ENCODE measurements at regions not wholly inside any gene's neighbourhood (a gene's known extent, or its start where the extent isn't known, plus 50 kb on each side); places are given as distances from the start of the nearest gene placed in this dataset.

DNA sequence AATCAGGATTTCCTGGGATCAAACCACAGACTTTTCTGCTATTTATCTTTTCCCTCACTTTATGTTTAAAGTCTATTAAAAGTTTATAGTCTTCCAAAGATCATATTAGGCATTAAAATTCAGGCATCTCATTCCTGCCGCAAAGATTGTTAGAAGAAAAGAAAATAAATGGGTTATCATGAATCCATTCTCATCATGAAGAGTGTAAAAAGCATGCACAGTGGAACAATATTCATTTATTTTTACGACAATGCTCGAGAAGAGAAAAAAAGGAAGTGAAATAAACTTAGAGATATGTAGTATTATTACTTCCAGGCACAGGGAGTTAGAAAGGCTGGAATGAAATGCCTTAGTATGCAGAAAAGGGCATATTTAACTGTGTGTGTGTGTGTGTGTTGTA lies 213.7 kb upstream of the PLSCR5 start:
- TF ChIP-seq, protein P1, sequence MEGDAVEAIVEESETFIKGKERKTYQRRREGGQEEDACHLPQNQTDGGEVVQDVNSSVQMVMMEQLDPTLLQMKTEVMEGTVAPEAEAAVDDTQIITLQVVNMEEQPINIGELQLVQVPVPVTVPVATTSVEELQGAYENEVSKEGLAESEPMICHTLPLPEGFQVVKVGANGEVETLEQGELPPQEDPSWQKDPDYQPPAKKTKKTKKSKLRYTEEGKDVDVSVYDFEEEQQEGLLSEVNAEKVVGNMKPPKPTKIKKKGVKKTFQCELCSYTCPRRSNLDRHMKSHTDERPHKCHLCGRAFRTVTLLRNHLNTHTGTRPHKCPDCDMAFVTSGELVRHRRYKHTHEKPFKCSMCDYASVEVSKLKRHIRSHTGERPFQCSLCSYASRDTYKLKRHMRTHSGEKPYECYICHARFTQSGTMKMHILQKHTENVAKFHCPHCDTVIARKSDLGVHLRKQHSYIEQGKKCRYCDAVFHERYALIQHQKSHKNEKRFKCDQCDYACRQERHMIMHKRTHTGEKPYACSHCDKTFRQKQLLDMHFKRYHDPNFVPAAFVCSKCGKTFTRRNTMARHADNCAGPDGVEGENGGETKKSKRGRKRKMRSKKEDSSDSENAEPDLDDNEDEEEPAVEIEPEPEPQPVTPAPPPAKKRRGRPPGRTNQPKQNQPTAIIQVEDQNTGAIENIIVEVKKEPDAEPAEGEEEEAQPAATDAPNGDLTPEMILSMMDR (IDR thresholded peaks at IDR 0.05), result no peak
- TF ChIP-seq POLR2A (IDR thresholded peaks at IDR 0.05) (no peak), POLR2AphosphoS5 (IDR thresholded peaks at IDR 0.05) (no peak)
